ENCODE measurements at regions not wholly inside any gene's neighbourhood (a gene's known extent, or its start where the extent isn't known, plus 50 kb on each side); places are given as distances from the start of the nearest gene placed in this dataset.
"Not testable (repeated sequence)": the region's sequence is repeated elsewhere in the genome, so short reads cannot be mapped to it uniquely, and the experiment has no call there.

- no peak for DNase-seq
- Mint-ChIP-seq H3K9me3 (no peaks in the 10 kb centered on the region), H3K4me3 (no peak overlapping the region), H3K27ac (no peak overlapping the region), H3K4me1 (no peaks in the 10 kb centered on the region), H3K36me3 (ENCODE audit: low read depth) (no peaks in the 10 kb centered on the region), H3K27me3 (ENCODE audit: low read depth, poor library complexity) (no peaks in the 10 kb centered on the region)
- TF ChIP-seq CTCF (IDR thresholded peaks at IDR 0.05), result no peak
Measured at GRCh38 chr9:6144947-6145346, 70.7 kb upstream of the IL33 start.

- no peaks in the 10 kb centered on the region for H3K4me1 Mint-ChIP-seq
- no peak overlapping the region for H3K27ac Mint-ChIP-seq
- no peak overlapping the region for H3K4me3 Mint-ChIP-seq
- H3K36me3 Mint-ChIP-seq (ENCODE audit: low read depth), result no peaks in the 10 kb centered on the region
- TF ChIP-seq CTCF (IDR thresholded peaks at IDR 0.05), result no peak
- H3K27me3 Mint-ChIP-seq (ENCODE audit: low read depth, poor library complexity), result no peaks in the 10 kb centered on the region
- H3K9me3 Mint-ChIP-seq, result peaks cover 4% of the 10 kb centered on the region
- no peak for DNase-seq
Measured at GRCh38 chr9:6142799-6143454, 72.7 kb upstream of the IL33 start.

GRCh38 chr9:6135780-6136179, 79.8 kb upstream of the IL33 start:
- not testable (repeated sequence) for H3K36me3 Mint-ChIP-seq (ENCODE audit: low read depth); H3K4me3 Mint-ChIP-seq; H3K27me3 Mint-ChIP-seq (ENCODE audit: low read depth, poor library complexity); H3K27ac Mint-ChIP-seq; DNase-seq; H3K4me1 Mint-ChIP-seq
- H3K9me3 Mint-ChIP-seq, result peaks cover 18% of the 10 kb centered on the region

GRCh38 chr9:6134661-6135180, 80.9 kb upstream of the IL33 start:
- no peak for TF ChIP-seq CTCF (IDR thresholded peaks at IDR 0.05)

GRCh38 chr9:6133346-6134063, 82.1 kb upstream of the IL33 start:
- H3K27me3 Mint-ChIP-seq (ENCODE audit: low read depth, poor library complexity), result no peaks in the 10 kb centered on the region
- no peak for TF ChIP-seq CTCF (IDR thresholded peaks at IDR 0.05)
- no peak overlapping the region for H3K27ac Mint-ChIP-seq
- no peaks in the 10 kb centered on the region for H3K4me1 Mint-ChIP-seq
- no peak for DNase-seq
- no peaks in the 10 kb centered on the region for H3K36me3 Mint-ChIP-seq (ENCODE audit: low read depth)
- no peak overlapping the region for H3K4me3 Mint-ChIP-seq
- peaks cover 18% of the 10 kb centered on the region for H3K9me3 Mint-ChIP-seq

More at GRCh38 chr9:6134661-6135180, 80.9 kb upstream of the IL33 start:
- peaks cover 18% of the 10 kb centered on the region for H3K9me3 Mint-ChIP-seq
- no peaks in the 10 kb centered on the region for H3K36me3 Mint-ChIP-seq (ENCODE audit: low read depth)
- no peaks in the 10 kb centered on the region for H3K27me3 Mint-ChIP-seq (ENCODE audit: low read depth, poor library complexity)
- no peaks in the 10 kb centered on the region for H3K4me1 Mint-ChIP-seq
- no peak overlapping the region for H3K4me3 Mint-ChIP-seq
- DNase-seq, result no peak
- no peak overlapping the region for H3K27ac Mint-ChIP-seq

GRCh38 chr9:6132650-6133049, 83.0 kb upstream of the IL33 start:
- no peaks in the 10 kb centered on the region for H3K27me3 Mint-ChIP-seq (ENCODE audit: low read depth, poor library complexity)
- no peaks in the 10 kb centered on the region for H3K4me1 Mint-ChIP-seq
- TF ChIP-seq CTCF (IDR thresholded peaks at IDR 0.05), result no peak
- no peak for DNase-seq
- no peak overlapping the region for H3K4me3 Mint-ChIP-seq
- H3K27ac Mint-ChIP-seq, result no peak overlapping the region
- H3K9me3 Mint-ChIP-seq, result peaks cover 13% of the 10 kb centered on the region
- no peaks in the 10 kb centered on the region for H3K36me3 Mint-ChIP-seq (ENCODE audit: low read depth)
